Central memory CD8-positive, alpha-beta T cell (primary cell): ENCODE measurements at regions not wholly inside any gene's neighbourhood (a gene's known extent, or its start where the extent isn't known, plus 50 kb on each side); places are given as distances from the start of the nearest gene placed in this dataset.

ENCODE experiments used
- ATAC-seq: fragments of 150-1000 bp; cut with Tn5 transposase; replicated peaks from 2 replicates; pipeline ENCODE4 v1.10.0; 2022; ENCODE audit warnings: mild to moderate bottlenecking, moderate FRiP score, moderate number of reproducible peaks; ENCODE audit not compliant: poor library complexity, severe bottlenecking; ENCODE audit errors: extremely low read depth
- DNase-seq, 2 donors: peaks; one replicate each; pipeline ENCODE4 v3.0.0; 2021; ENCODE audit warnings: low spot score in 2 of 2
- H3K27ac Mint-ChIP-seq: one replicate; pipeline ENCODE4 v1.8.0; 2022; ENCODE audit warnings: low read depth, mild to moderate bottlenecking, moderate library complexity, mixed read lengths
- H3K27me3 Mint-ChIP-seq: one replicate; pipeline ENCODE4 v1.8.0; 2022; ENCODE audit warnings: mixed read lengths
- H3K36me3 Mint-ChIP-seq: one replicate; pipeline ENCODE4 v1.8.0; 2022; ENCODE audit warnings: mild to moderate bottlenecking, moderate library complexity, mixed read lengths; ENCODE audit not compliant: insufficient read depth
- H3K4me1 Mint-ChIP-seq: one replicate; pipeline ENCODE4 v1.8.0; 2022; ENCODE audit warnings: mixed read lengths
- H3K4me3 Mint-ChIP-seq: one replicate; pipeline ENCODE4 v1.8.0; 2022; ENCODE audit warnings: mild to moderate bottlenecking, moderate library complexity, mixed read lengths
- H3K9me3 Mint-ChIP-seq: one replicate; pipeline ENCODE4 v1.8.0; 2022; ENCODE audit warnings: mixed read lengths

DNA sequence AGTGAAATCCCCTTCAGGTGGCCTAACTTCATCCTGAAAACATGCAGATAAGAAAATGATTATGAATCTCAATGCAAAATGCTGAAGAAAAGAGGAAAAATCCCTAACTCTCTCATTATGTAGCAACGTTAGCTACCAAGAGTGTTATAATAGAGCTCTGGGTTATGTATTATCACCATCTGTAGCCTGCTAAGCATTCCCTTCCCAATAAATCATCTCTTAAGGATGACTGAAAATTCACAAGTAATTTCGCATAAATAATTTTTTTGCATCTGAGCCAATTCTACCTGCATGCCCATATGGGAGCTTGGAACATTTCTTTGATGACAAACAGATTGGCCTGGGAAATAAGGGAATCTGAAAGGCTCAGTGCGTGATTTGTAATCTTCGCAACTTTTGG lies 216.1 kb downstream of the HTR7 start:
- no peak for DNase-seq
- Mint-ChIP-seq H3K4me3 (no peak overlapping the region), H3K4me1 (no peaks in the 10 kb centered on the region), H3K36me3 (no peaks in the 10 kb centered on the region), H3K27ac (no peak overlapping the region), H3K27me3 (no peaks in the 10 kb centered on the region), H3K9me3 (no peaks in the 10 kb centered on the region)
- no peak for ATAC-seq

DNA sequence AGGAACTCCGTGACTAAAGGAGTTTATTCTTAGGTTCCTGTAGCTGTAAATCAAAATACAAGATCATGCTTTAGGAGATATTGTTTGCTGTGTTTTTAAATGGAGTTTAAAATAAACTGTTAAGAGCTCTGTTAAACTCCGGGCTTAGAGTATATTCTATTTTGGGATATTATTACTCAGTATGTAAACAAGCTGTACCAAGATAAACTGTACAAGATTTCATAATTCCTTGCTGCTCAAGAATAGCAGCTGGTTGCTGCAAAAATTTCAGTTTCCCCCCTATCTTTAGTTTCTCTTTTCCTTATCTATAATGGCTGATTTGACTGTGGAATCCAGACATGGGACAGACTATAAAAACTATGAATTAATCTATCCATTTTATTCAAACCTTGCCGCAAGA lies 215.7 kb downstream of the HTR7 start:
- H3K27me3 Mint-ChIP-seq = no peaks in the 10 kb centered on the region
- no peak overlapping the region for H3K27ac Mint-ChIP-seq
- DNase-seq (no peak), ATAC-seq (no peak)
- H3K4me3 Mint-ChIP-seq = no peak overlapping the region
- no peaks in the 10 kb centered on the region for H3K4me1 Mint-ChIP-seq
- H3K36me3 Mint-ChIP-seq = no peaks in the 10 kb centered on the region
- no peaks in the 10 kb centered on the region for H3K9me3 Mint-ChIP-seq

DNA sequence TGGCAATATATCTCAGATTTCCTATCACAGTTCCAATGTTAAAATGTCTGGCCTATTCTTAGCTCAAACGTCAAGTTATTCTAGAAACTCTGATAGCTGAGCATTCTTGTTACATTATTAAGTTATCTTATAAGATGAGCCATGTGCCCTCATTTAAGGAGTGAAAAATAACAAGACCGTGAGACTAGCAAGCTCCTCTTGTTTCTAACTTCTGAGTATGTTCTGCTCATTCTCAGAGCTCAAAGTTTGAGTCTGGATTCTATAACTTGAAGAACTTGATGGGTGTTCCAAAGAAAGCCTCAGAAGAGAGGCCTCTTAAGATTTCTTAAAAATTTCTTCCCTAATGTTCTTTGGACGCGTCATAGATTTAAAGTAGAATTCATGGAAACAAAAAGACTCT lies 215.2 kb downstream of the HTR7 start:
- no peaks in the 10 kb centered on the region for H3K27me3 Mint-ChIP-seq
- no peaks in the 10 kb centered on the region for H3K4me1 Mint-ChIP-seq
- no peak overlapping the region for H3K27ac Mint-ChIP-seq
- H3K9me3 Mint-ChIP-seq = no peaks in the 10 kb centered on the region
- no peak overlapping the region for H3K4me3 Mint-ChIP-seq
- DNase-seq = no peak
- H3K36me3 Mint-ChIP-seq = no peaks in the 10 kb centered on the region
- no peak for ATAC-seq

DNA sequence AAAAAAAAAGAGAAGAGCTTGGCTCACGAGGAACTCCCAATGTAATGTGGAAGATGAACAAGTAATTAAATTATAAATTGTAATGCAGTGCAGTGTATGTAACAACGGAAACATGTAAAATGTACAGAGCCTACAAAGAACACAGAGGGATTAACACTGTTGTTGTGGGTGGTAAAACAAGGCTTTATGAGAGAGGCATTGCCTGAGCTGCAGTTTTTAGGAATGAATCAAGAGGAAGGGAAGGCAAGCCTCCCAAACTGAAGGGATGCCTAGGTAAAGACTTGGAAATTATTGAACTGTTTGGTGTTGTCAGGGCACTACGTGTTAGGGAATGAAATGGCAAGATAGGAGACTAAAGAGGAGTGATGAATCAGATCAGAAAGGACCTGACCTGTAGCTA lies 213.7 kb downstream of the HTR7 start:
- no peak overlapping the region for H3K27ac Mint-ChIP-seq
- no peaks in the 10 kb centered on the region for H3K27me3 Mint-ChIP-seq
- no peak for DNase-seq
- ATAC-seq = no peak
- H3K4me3 Mint-ChIP-seq = no peak overlapping the region
- H3K9me3 Mint-ChIP-seq = peaks cover 7% of the 10 kb centered on the region
- no peaks in the 10 kb centered on the region for H3K4me1 Mint-ChIP-seq
- H3K36me3 Mint-ChIP-seq = no peaks in the 10 kb centered on the region

DNA sequence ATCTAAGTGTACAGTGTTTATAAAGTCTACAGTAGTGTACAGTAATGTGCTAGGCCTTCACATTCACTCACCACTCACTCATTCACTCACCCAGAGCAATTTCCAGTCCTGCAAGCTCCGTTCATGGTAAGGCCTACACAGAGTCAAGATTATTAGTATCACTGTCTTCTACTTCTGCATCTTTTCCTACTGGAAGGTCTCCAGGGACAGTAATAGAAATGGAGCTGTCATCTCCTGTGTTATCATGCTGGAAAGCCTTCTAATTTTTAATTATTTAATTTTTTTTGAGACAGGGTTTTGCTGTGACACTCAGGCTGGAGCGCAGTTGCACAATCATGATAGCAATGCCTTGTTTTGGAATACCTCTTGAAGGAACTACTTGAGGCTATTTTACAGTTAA lies 207.0 kb downstream of the HTR7 start:
- DNase-seq (no peak), ATAC-seq (no peak)
- no peaks in the 10 kb centered on the region for H3K4me1 Mint-ChIP-seq
- H3K36me3 Mint-ChIP-seq = no peaks in the 10 kb centered on the region
- no peaks in the 10 kb centered on the region for H3K27me3 Mint-ChIP-seq
- no peak overlapping the region for H3K4me3 Mint-ChIP-seq
- peaks cover 7% of the 10 kb centered on the region for H3K9me3 Mint-ChIP-seq
- H3K27ac Mint-ChIP-seq = no peak overlapping the region

DNA sequence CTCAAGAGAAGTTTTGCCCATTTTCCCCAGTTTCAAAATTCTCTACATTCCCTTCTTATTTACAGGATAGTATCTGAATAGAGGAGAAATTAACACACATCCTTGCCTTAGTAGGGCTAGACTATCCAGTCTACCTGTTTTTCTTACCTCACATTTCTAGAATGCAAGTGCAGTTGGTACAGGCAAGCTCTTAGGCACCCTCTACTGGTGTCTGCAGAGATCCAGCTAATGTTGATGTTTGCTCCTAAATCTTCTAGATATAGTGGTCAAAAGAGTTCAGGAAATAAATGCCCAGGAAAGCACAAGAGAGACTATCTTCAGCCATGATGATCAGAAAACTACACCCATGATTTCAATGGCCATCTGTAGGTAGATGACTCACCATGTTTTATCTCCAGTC lies 205.3 kb downstream of the HTR7 start:
- Mint-ChIP-seq H3K4me1 (no peaks in the 10 kb centered on the region), H3K9me3 (peaks cover 7% of the 10 kb centered on the region), H3K4me3 (no peak overlapping the region), H3K27ac (no peak overlapping the region), H3K27me3 (no peaks in the 10 kb centered on the region), H3K36me3 (no peaks in the 10 kb centered on the region)
- ATAC-seq (no peak), DNase-seq (no peak)

DNA sequence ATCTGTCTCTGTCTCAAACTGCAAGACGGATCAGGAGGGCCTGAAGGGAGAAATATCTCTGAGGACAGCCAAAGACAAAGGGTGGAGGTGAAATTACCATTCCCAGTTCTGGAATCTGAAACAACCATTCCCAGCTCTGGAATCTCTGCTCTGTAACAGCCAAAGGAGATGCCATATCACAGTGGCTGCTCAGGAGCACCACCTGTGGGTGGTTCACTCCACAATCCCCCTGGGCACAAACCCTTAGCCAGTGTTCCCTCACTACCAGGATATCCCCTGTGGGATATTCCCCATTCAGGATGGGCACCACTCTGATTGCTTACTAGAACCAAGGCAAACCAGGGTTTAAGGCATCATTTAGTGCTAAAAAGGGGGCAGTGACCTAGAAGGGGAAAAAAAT lies 199.0 kb downstream of the HTR7 start:
- Mint-ChIP-seq H3K27me3 (no peaks in the 10 kb centered on the region), H3K4me1 (no peaks in the 10 kb centered on the region), H3K36me3 (no peaks in the 10 kb centered on the region), H3K4me3 (no peak overlapping the region), H3K9me3 (no peaks in the 10 kb centered on the region), H3K27ac (no peak overlapping the region)
- DNase-seq = no peak
- ATAC-seq = no peak

DNA sequence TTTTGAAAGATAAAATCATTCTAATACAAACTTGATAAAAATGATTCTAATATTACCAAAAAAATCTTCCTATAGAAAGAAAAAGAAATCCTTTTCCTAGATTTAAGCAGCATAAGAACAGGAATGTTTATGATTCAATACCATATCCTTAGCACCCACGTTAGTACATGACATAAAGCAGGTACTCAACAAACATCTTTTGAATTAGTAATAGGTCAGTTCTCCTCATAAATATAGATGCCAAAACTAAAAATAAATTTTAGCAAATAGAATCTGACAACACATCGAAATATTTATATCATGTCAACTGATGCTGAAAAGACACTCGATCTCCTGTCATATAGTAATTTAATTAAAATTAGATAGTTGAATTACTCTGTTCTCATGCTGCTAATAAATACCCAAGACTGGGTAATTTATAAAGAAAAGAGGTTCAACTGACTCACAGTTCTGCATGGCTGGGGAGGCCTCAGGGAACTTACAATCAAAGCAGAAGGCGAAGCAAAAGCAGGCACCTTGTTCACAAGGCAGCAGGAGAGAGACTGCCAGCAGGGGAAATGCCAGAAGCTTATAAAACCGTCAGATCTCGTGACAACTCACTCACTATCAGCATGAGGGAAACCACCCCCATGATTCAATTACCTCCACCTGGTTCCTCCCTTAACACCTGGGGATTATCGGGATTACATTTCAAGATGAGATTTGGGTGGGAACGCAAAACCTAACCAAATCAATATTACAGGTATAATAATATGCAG lies 191.8 kb downstream of the HTR7 start:
- no peak for ATAC-seq
- Mint-ChIP-seq H3K9me3 (peaks cover 5% of the 10 kb centered on the region), H3K36me3 (no peaks in the 10 kb centered on the region)

DNA sequence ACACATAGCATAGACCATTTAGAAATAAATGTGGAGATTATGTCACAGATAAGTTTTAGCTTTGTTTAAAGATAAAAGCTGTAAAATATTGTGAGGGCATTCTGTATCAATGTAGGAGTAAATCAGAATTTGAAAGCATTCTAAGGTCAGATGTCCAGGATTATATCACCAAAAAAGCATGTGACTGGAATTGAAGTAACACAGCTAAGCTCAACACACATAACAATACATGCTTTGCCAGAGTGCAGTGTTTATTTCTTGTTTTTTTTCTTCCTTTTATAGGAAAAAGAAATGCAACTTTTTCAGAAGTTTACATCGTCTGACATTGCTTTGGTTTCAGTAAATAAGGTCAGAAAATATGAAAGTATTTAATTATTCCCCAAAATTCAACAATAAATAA lies 183.4 kb downstream of the HTR7 start:
- Mint-ChIP-seq H3K27me3 (no peaks in the 10 kb centered on the region), H3K27ac (no peak overlapping the region), H3K4me1 (no peaks in the 10 kb centered on the region), H3K4me3 (no peak overlapping the region), H3K36me3 (no peaks in the 10 kb centered on the region), H3K9me3 (peaks cover 5% of the 10 kb centered on the region)
- ATAC-seq = no peak
- DNase-seq = no peak

More for the DNA sequence above, 191.8 kb downstream of the HTR7 start:
- Mint-ChIP-seq H3K27ac (no peak overlapping the region), H3K4me1 (no peaks in the 10 kb centered on the region), H3K4me3 (no peak overlapping the region), H3K27me3 (no peaks in the 10 kb centered on the region)
- no peak for DNase-seq

DNA sequence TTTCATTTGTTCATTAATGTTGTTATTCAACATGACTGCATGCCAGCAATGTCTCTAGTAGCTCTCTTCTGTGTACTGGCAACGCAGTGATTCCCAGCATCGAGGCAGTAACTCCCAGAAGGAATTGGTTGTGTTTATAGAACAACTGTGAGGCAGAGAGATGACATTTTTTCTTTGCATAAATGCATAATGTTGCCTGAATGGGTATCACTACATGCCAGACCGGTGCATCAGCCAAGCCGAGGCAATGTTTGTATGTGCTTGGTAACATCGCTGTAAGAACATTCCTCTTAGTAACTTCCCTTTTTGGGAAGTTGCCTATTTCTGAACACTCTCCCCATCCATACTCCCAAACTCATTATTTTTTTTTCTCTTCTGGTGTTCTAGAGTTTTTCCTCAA lies 182.9 kb downstream of the HTR7 start:
- Mint-ChIP-seq H3K4me3 (no peak overlapping the region), H3K27me3 (no peaks in the 10 kb centered on the region), H3K4me1 (no peaks in the 10 kb centered on the region), H3K27ac (no peak overlapping the region), H3K36me3 (no peaks in the 10 kb centered on the region), H3K9me3 (peaks cover 5% of the 10 kb centered on the region)
- DNase-seq (no peak), ATAC-seq (no peak)

DNA sequence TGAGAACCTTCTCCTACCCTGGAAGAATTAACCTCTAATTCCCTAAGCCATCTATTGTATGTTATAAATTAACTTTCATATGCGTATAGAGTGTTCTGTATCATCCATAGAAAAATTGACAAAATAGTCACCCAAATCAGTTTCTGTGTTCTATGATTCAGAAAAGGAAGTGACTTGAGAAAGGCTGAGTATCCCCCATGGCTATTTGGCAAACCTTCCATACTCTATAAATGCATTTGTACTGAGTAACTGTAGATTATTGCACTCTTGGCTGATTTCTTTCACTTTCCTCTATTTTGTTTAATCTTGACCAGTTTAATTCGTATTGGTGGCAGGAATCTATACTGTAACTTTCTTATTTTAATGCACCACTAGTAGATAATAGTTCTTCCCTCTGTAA lies 182.2 kb downstream of the HTR7 start:
- Mint-ChIP-seq H3K4me1 (no peaks in the 10 kb centered on the region), H3K27me3 (no peaks in the 10 kb centered on the region), H3K36me3 (no peaks in the 10 kb centered on the region), H3K9me3 (peaks cover under 1% of the 10 kb centered on the region), H3K27ac (no peak overlapping the region), H3K4me3 (no peak overlapping the region)
- ATAC-seq (no peak), DNase-seq (no peak)
